GM06990 (cell line): ENCODE measurements at regions not wholly inside any gene's neighbourhood (a gene's known extent, or its start where the extent isn't known, plus 50 kb on each side); places are given as distances from the start of the nearest gene placed in this dataset.

Experiments
- DNase-seq: peaks from one replicate; pipeline ENCODE4 v3.0.0-alpha.2; 2011; ENCODE audit not compliant: insufficient read length; ENCODE audit errors: extremely low read depth
- H3K27me3 ChIP-seq: replicated peaks from 2 replicates; pipeline ENCODE4 v1.6.0; 2011; ENCODE audit warnings: low read length; ENCODE audit not compliant: control insufficient read depth, insufficient read depth
- H3K36me3 ChIP-seq: 2 replicates; pipeline ENCODE4 v1.5.1; 2011; ENCODE audit warnings: low read length; ENCODE audit not compliant: control insufficient read depth, insufficient read depth
- H3K4me3 ChIP-seq: replicated peaks from 2 replicates; pipeline ENCODE4 v1.5.1; 2011; ENCODE audit warnings: low read depth, mild to moderate bottlenecking, control low read depth, low read length
- CTCF ChIP-seq: IDR thresholded peaks from 2 replicates; pipeline ENCODE4 v1.5.1; 2011; ENCODE audit warnings: low read length, control low read depth, mild to moderate bottlenecking, inconsistent platforms; ENCODE audit not compliant: insufficient read depth, poor library complexity, severe bottlenecking

GRCh38 chr2:180520206-180520605 is 460.2 kb upstream of the UBE2E3 start:
- no peak for TF ChIP-seq CTCF
- no peaks in the 10 kb centered on the region for H3K27me3 ChIP-seq
- DNase-seq = no peak
- H3K36me3 ChIP-seq = no peaks in the 10 kb centered on the region
- no peak overlapping the region for H3K4me3 ChIP-seq

GRCh38 chr2:180519276-180519675 is 461.1 kb upstream of the UBE2E3 start:
- no peak for DNase-seq
- no peaks in the 10 kb centered on the region for H3K36me3 ChIP-seq
- no peak for TF ChIP-seq CTCF
- no peaks in the 10 kb centered on the region for H3K27me3 ChIP-seq
- H3K4me3 ChIP-seq = no peak overlapping the region

- Histone ChIP-seq H3K27me3 (no peaks in the 10 kb centered on the region), H3K4me3 (no peak overlapping the region), H3K36me3 (no peaks in the 10 kb centered on the region)
- no peak for TF ChIP-seq CTCF
- DNase-seq = no peak
Observed at GRCh38 chr2:180516232-180516631, 464.2 kb upstream of the UBE2E3 start.

- no peak for DNase-seq
- no peaks in the 10 kb centered on the region for H3K27me3 ChIP-seq
- TF ChIP-seq CTCF = no peak
- H3K36me3 ChIP-seq = no peaks in the 10 kb centered on the region
- H3K4me3 ChIP-seq = no peak overlapping the region
Observed at GRCh38 chr2:180513389-180513788, 467.0 kb upstream of the UBE2E3 start.

GRCh38 chr2:180508458-180508857 is 471.9 kb upstream of the UBE2E3 start:
- Histone ChIP-seq H3K36me3 (no peaks in the 10 kb centered on the region), H3K4me3 (no peak overlapping the region), H3K27me3 (no peaks in the 10 kb centered on the region)
- TF ChIP-seq CTCF = no peak
- DNase-seq = no peak

GRCh38 chr2:180507028-180507427 is 473.4 kb upstream of the UBE2E3 start:
- no peak for TF ChIP-seq CTCF
- no peaks in the 10 kb centered on the region for H3K36me3 ChIP-seq
- no peak for DNase-seq
- H3K27me3 ChIP-seq = no peaks in the 10 kb centered on the region
- H3K4me3 ChIP-seq = no peak overlapping the region
